Osteoblast (primary cell): ENCODE measurements at regions not wholly inside any gene's neighbourhood (a gene's known extent, or its start where the extent isn't known, plus 50 kb on each side); places are given as distances from the start of the nearest gene placed in this dataset.

ENCODE experiments used
- DNase-seq: peaks from one replicate; pipeline ENCODE4 v3.0.0; 2011; ENCODE audit warnings: low spot score, mixed read lengths; ENCODE audit not compliant: insufficient read length; ENCODE audit errors: missing footprints
- H2AFZ ChIP-seq: 2 replicates; pipeline ENCODE4 v1.6.0; 2011; ENCODE audit warnings: mild to moderate bottlenecking, low read length
- H3K27ac ChIP-seq: 2 replicates; pipeline ENCODE4 v1.5.1; 2011; ENCODE audit warnings: mild to moderate bottlenecking, low read depth, low read length, moderate library complexity
- H3K27me3 ChIP-seq: 2 replicates; pipeline ENCODE4 v1.6.0; 2012; ENCODE audit warnings: mild to moderate bottlenecking, control low read depth, inconsistent platforms, low read length, moderate library complexity; ENCODE audit not compliant: insufficient read depth
- H3K36me3 ChIP-seq: 2 replicates; pipeline ENCODE4 v1.5.1; 2011; ENCODE audit warnings: mild to moderate bottlenecking, low read length, control low read depth, moderate library complexity; ENCODE audit not compliant: insufficient read depth
- H3K4me1 ChIP-seq: 2 replicates; pipeline ENCODE4 v1.5.1; 2011; ENCODE audit warnings: mild to moderate bottlenecking, low read length, control low read depth, moderate library complexity; ENCODE audit not compliant: insufficient read depth
- H3K4me2 ChIP-seq: 2 replicates; pipeline ENCODE4 v1.6.0; 2011; ENCODE audit warnings: mild to moderate bottlenecking, low read length; ENCODE audit not compliant: insufficient read depth
- H3K4me3 ChIP-seq: fragments of 200-600 bp; sonication (generic); 3 replicates; pipeline ENCODE4 v1.5.1; 2012; ENCODE audit warnings: mild to moderate bottlenecking, low read length, inconsistent platforms; ENCODE audit not compliant: insufficient read depth
- H3K79me2 ChIP-seq: 2 replicates; pipeline ENCODE4 v1.6.0; 2012; ENCODE audit warnings: mild to moderate bottlenecking, low read length, control low read depth, inconsistent platforms; ENCODE audit not compliant: insufficient read depth
- H3K9me3 ChIP-seq: 2 replicates; pipeline ENCODE4 v1.5.1; 2011; ENCODE audit warnings: low read depth, low read length, control low read depth
- H4K20me1 ChIP-seq: 2 replicates; pipeline ENCODE4 v1.6.0; 2012; ENCODE audit warnings: mild to moderate bottlenecking, low read length, control low read depth; ENCODE audit not compliant: insufficient read depth
- TF ChIP-seq, protein P1 (sequence below): IDR thresholded peaks from 2 replicates; pipeline ENCODE4 v1.5.1; 2011; ENCODE audit warnings: mild to moderate bottlenecking, low read depth, low read length, moderate library complexity; ENCODE audit errors: extremely low read depth

DNA sequence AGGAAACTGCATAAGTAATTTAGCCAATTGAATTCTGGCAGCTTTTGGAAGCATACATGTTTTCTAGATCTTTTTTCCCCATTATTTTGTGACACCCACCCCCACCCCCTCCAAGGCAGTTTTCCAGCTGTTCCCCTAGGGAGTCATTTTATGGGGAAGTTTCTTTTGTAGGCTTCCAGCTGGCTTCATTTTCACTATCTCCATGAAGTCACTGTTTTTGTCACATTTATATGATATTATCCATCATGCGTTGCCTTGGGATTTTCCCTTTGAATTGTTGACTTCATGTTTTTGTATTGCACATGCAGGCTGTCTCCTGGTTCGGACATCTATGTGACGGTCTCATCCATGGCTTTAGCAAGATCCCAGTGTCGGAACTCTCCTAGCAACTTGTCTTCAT is 233.6 kb upstream of the RGS6 start:
- Histone ChIP-seq H3K27me3 (no peaks in the 10 kb centered on the region), H2AFZ (no peak overlapping the region), H4K20me1 (no peaks in the 10 kb centered on the region), H3K4me2 (no peak overlapping the region), H3K36me3 (peaks cover 45% of the 10 kb centered on the region), H3K4me1 (peaks cover 46% of the 10 kb centered on the region), H3K9me3 (no peaks in the 10 kb centered on the region), H3K79me2 (peaks cover 34% of the 10 kb centered on the region), H3K27ac (no peak overlapping the region), H3K4me3 (no peak overlapping the region)
- DNase-seq: no peak
- TF ChIP-seq, protein P1, sequence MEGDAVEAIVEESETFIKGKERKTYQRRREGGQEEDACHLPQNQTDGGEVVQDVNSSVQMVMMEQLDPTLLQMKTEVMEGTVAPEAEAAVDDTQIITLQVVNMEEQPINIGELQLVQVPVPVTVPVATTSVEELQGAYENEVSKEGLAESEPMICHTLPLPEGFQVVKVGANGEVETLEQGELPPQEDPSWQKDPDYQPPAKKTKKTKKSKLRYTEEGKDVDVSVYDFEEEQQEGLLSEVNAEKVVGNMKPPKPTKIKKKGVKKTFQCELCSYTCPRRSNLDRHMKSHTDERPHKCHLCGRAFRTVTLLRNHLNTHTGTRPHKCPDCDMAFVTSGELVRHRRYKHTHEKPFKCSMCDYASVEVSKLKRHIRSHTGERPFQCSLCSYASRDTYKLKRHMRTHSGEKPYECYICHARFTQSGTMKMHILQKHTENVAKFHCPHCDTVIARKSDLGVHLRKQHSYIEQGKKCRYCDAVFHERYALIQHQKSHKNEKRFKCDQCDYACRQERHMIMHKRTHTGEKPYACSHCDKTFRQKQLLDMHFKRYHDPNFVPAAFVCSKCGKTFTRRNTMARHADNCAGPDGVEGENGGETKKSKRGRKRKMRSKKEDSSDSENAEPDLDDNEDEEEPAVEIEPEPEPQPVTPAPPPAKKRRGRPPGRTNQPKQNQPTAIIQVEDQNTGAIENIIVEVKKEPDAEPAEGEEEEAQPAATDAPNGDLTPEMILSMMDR: no peak

DNA sequence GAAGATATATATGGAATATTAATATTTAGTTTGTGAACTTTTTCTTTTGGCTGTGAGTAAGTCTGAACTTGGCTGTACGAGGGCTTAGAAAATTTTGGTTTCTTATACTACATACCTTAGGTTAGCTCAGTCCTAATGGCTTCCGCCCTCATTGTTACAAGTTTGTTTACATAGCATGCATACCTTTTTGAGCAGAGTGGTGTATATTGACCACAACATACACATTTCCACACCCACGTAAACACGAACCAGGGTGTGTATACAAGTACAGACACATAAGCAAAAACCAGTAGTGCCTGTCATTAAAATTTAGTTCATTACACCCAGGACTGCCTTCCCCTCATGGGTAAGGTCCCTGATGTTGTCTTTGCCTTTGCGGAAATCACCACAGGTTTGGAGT is 230.2 kb upstream of the RGS6 start:
- Histone ChIP-seq H3K27me3 (no peaks in the 10 kb centered on the region), H3K9me3 (no peaks in the 10 kb centered on the region), H2AFZ (no peak overlapping the region), H3K4me3 (no peak overlapping the region), H4K20me1 (no peaks in the 10 kb centered on the region), H3K27ac (peak overlapping the region; percentile 87), H3K4me2 (no peak overlapping the region), H3K36me3 (peaks cover 60% of the 10 kb centered on the region), H3K4me1 (peaks cover 52% of the 10 kb centered on the region), H3K79me2 (peaks cover 9% of the 10 kb centered on the region)
- no peak for DNase-seq
- TF ChIP-seq, protein P1: no peak

DNA sequence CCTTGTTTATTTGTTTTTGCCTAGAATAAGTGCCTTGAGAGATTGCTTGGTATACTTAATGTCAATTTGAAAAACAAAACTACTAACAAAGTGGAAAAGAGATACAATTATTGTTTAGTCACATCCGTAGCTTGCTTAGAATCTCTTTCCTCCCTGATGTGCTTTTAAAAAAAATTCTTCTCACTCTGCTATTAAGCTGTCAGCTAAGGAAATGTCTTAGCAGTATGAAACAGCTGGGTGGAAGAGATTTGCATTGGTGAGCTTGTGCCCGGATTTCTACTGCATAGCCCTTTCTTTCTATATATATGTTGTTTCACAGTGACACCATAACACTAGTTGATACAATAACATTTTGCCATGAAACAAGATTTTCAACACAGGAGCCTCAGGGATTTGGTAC is 229.4 kb upstream of the RGS6 start:
- DNase-seq: no peak
- Histone ChIP-seq H3K27me3 (no peaks in the 10 kb centered on the region), H3K4me1 (peaks cover 44% of the 10 kb centered on the region), H3K9me3 (no peaks in the 10 kb centered on the region), H3K27ac (peak overlapping the region; percentile 87), H3K36me3 (peaks cover 60% of the 10 kb centered on the region), H2AFZ (no peak overlapping the region), H3K79me2 (peaks cover 4% of the 10 kb centered on the region), H3K4me3 (no peak overlapping the region), H4K20me1 (no peaks in the 10 kb centered on the region), H3K4me2 (no peak overlapping the region)
- TF ChIP-seq, protein P1: no peak

DNA sequence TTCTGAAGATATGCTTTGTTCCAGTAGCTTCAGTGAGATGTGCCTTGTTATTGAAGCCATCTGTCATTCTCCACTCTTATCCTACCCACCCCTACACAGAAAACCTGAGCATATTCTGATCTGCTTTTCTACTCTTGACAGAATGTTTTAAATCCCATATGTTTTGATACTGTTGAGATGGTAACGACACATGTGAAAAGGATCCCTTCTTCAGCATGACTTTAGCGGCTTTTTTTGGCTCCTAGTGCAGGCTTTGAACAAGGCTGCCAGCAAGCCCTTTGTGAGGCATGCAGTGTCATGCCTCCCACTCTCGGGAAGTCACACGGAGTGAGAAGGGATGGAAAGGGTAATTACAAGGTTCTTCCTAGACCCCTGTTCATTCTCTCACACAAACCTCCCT is 228.8 kb upstream of the RGS6 start:
- H3K9me3 ChIP-seq: no peaks in the 10 kb centered on the region
- peaks cover 4% of the 10 kb centered on the region for H3K79me2 ChIP-seq
- no peaks in the 10 kb centered on the region for H4K20me1 ChIP-seq
- peak overlapping the region; percentile 87 for H3K27ac ChIP-seq
- H2AFZ ChIP-seq: no peak overlapping the region
- H3K27me3 ChIP-seq: no peaks in the 10 kb centered on the region
- H3K4me1 ChIP-seq: peaks cover 40% of the 10 kb centered on the region
- peak; percentile 68 for DNase-seq
- H3K36me3 ChIP-seq: peaks cover 60% of the 10 kb centered on the region
- H3K4me2 ChIP-seq: peak overlapping the region; percentile 34
- H3K4me3 ChIP-seq: no peak overlapping the region
- TF ChIP-seq, protein P1: no peak
